ENCODE measurements at regions not wholly inside any gene's neighbourhood (a gene's known extent, or its start where the extent isn't known, plus 50 kb on each side); places are given as distances from the start of the nearest gene placed in this dataset.

DNA sequence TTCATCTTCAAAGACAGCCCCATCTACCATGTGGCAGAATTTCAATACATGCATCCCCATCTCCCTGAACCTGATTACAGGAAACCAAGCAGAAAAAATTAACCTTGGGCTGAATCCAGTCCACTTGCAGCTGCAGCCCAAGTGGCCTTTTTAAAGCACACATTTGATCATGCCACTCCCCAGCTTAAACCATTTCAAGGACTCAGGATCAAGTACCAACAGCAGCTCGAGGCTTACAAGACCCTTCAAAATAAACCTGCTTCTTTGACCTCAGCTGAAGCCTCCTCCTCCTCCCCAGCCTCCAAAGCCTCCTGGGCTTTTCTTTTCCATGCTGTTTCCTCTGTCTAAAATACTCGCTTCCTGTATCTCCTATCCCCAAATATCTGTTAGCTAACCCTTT lies 50.7 kb upstream of the KIT start:
- TF ChIP-seq, protein P1, sequence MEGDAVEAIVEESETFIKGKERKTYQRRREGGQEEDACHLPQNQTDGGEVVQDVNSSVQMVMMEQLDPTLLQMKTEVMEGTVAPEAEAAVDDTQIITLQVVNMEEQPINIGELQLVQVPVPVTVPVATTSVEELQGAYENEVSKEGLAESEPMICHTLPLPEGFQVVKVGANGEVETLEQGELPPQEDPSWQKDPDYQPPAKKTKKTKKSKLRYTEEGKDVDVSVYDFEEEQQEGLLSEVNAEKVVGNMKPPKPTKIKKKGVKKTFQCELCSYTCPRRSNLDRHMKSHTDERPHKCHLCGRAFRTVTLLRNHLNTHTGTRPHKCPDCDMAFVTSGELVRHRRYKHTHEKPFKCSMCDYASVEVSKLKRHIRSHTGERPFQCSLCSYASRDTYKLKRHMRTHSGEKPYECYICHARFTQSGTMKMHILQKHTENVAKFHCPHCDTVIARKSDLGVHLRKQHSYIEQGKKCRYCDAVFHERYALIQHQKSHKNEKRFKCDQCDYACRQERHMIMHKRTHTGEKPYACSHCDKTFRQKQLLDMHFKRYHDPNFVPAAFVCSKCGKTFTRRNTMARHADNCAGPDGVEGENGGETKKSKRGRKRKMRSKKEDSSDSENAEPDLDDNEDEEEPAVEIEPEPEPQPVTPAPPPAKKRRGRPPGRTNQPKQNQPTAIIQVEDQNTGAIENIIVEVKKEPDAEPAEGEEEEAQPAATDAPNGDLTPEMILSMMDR (IDR thresholded peaks at IDR 0.05; ENCODE audit: insufficient read depth, low read length, missing control alignments) = no peak
- H3K4me3 ChIP-seq (ENCODE audit: low read depth, low read length) = no peak overlapping the region
- POLR2A ChIA-PET = no interaction called here
- CTCF ChIA-PET = no interaction called here
- DNase-seq (ENCODE audit: low read depth, low spot score) = no peak

DNA sequence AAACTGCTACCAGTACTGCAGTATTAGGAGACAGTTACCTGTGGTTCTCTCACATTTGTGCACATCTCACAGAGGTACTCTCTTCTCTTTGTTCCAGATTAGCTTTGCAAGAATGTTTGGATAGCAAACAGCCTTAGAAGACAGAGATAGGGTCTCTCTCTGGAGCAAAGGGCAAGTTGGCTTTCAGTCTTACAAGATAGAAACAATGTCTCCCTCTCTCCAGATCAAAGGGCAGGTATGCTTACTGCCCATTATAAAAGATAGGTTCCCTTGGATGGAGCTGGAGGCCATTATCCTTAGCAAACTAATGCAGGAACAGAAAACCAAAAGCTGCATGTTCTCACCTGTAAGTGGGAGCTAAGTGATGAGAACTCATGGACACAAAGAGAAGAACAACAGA lies 50.2 kb upstream of the KIT start:
- DNase-seq (ENCODE audit: low read depth, low spot score) = no peak
- ChIA-PET CTCF (interaction anchor here (1.4 kb wide), 1 partner anchor 285 kb away, joined by 3 read pairs; no protein-coding TSS in a partner anchor), POLR2A (no interaction called here)
- no peak overlapping the region for H3K4me3 ChIP-seq (ENCODE audit: low read depth, low read length)
- TF ChIP-seq, protein P1 (IDR thresholded peaks at IDR 0.05; ENCODE audit: insufficient read depth, low read length, missing control alignments) = no peak

Data from AG04449 (cell line).